Activated CD4-positive, alpha-beta memory T cell treated with anti-CD3 and anti-CD28 coated beads for 36 hours (primary cell): ENCODE measurements at regions not wholly inside any gene's neighbourhood (a gene's known extent, or its start where the extent isn't known, plus 50 kb on each side); places are given as distances from the start of the nearest gene placed in this dataset.

Source experiments
- CTCF ChIA-PET: fragments of 350-600 bp; sonication (Branson Sonifier 250); formaldehyde crosslinking; loops from one replicate; lab custom pipeline; 2021; ENCODE audit warnings: antibody characterized with exemption, inconsistent platforms; lab: Charles Lee
- POLR2A ChIA-PET: fragments of 350-600 bp; sonication (Branson Sonifier 250); formaldehyde crosslinking; loops from one replicate; lab custom pipeline; 2021; ENCODE audit warnings: antibody characterized with exemption; lab: Charles Lee
- DNase-seq: peaks from one replicate; pipeline ENCODE4 v3.0.0-alpha.2; 2020
- H3K27ac Mint-ChIP-seq: one replicate; pipeline ENCODE4 v1.8.0; 2021; ENCODE audit warnings: mixed read lengths
- H3K27me3 Mint-ChIP-seq: one replicate; pipeline ENCODE4 v1.8.0; 2021; ENCODE audit warnings: mixed read lengths
- H3K36me3 Mint-ChIP-seq: one replicate; pipeline ENCODE4 v1.8.0; 2021; ENCODE audit warnings: mixed read lengths
- H3K4me1 Mint-ChIP-seq: one replicate; pipeline ENCODE4 v1.8.0; 2021; ENCODE audit warnings: low read depth, mixed read lengths
- H3K4me3 Mint-ChIP-seq: one replicate; pipeline ENCODE4 v1.8.0; 2021; ENCODE audit warnings: mild to moderate bottlenecking, mixed read lengths
- H3K9me3 Mint-ChIP-seq: one replicate; pipeline ENCODE4 v1.8.0; 2021; ENCODE audit warnings: mixed read lengths
- intact Hi-C: fragments of 100-400 bp; cut with micrococcal nuclease; formaldehyde crosslinking; loops from one replicate; pipeline ENCODE4 v1.15.1; 2023

DNA sequence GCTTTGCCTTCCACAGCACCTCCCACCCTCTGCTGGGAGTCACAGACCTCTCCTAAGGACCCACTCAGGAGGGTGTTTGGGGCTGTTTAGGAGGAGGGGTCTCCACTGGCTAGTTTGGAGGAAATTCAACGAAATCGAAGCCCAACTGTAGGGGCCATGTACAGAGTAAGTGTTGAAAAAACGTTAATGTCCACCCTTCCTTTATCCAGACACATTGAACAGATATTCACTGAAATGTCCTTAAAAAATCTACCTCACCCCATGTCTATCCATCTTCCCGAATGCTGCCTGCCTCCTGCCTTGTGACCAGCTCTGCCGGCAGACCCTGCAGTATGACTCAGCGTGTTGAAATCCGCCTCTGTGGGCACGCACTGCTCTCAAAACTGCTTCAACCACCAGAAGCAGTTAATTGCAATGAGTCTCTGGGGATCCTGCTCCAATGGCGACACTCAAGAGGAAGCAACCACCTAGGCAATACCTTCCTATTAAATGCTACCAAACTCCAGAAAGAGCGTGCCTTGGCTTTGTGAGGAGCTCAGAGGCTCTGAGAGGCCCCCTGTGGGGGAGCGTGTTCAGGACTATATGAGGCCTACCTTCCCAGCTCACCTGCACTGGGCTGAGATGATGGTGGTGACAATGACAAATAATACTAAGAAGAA, 61.4 kb upstream of the RTN4 start:
- Mint-ChIP-seq H3K4me1 (no peaks in the 10 kb centered on the region), H3K36me3 (no peaks in the 10 kb centered on the region), H3K27me3 (no peaks in the 10 kb centered on the region), H3K4me3 (no peak overlapping the region), H3K9me3 (no peaks in the 10 kb centered on the region), H3K27ac (no peak overlapping the region)
- POLR2A ChIA-PET = no interaction called here
- intact Hi-C loops = no loop called here
- no peak for DNase-seq
- CTCF ChIA-PET = no interaction called here

- no peaks in the 10 kb centered on the region for H3K9me3 Mint-ChIP-seq
- CTCF ChIA-PET = no interaction called here
Observed at GRCh38 chr2:55111230-55111569, 60.9 kb upstream of the RTN4 start.

GRCh38 chr2:55109219-55109891, 59.1 kb upstream of the RTN4 start:
- no peaks in the 10 kb centered on the region for H3K36me3 Mint-ChIP-seq
- DNase-seq = no peak
- H3K4me3 Mint-ChIP-seq = no peak overlapping the region
- intact Hi-C loops = no loop called here
- no peaks in the 10 kb centered on the region for H3K27me3 Mint-ChIP-seq
- H3K4me1 Mint-ChIP-seq = no peaks in the 10 kb centered on the region
- ChIA-PET POLR2A (no interaction called here), CTCF (interaction anchor here (1.2 kb wide), 1 partner anchor 11 kb away, joined by 3 read pairs; no protein-coding TSS in a partner anchor)
- H3K9me3 Mint-ChIP-seq = no peaks in the 10 kb centered on the region
- no peak overlapping the region for H3K27ac Mint-ChIP-seq

More at GRCh38 chr2:55111230-55111569, 60.9 kb upstream of the RTN4 start:
- DNase-seq = no peak
- Mint-ChIP-seq H3K4me3 (no peak overlapping the region), H3K4me1 (no peaks in the 10 kb centered on the region), H3K27me3 (no peaks in the 10 kb centered on the region), H3K36me3 (no peaks in the 10 kb centered on the region), H3K27ac (no peak overlapping the region)
- intact Hi-C loops = no loop called here
- POLR2A ChIA-PET = no interaction called here

GRCh38 chr2:55108456-55109160, 58.4 kb upstream of the RTN4 start:
- Mint-ChIP-seq H3K27ac (no peak overlapping the region), H3K4me1 (no peaks in the 10 kb centered on the region), H3K27me3 (no peaks in the 10 kb centered on the region), H3K9me3 (no peaks in the 10 kb centered on the region), H3K36me3 (no peaks in the 10 kb centered on the region), H3K4me3 (no peak overlapping the region)
- intact Hi-C loops = no loop called here
- no peak for DNase-seq
- ChIA-PET POLR2A (no interaction called here), CTCF (interaction anchor here (0.6 to 1.2 kb wide), 2 partner anchors 12 to 325 kb away, joined by 3 read pairs; no protein-coding TSS in a partner anchor)

- Mint-ChIP-seq H3K4me1 (no peaks in the 10 kb centered on the region), H3K27ac (no peak overlapping the region), H3K27me3 (no peaks in the 10 kb centered on the region), H3K9me3 (no peaks in the 10 kb centered on the region), H3K4me3 (no peak overlapping the region), H3K36me3 (no peaks in the 10 kb centered on the region)
- ChIA-PET POLR2A (interaction anchor here (0.6 kb wide), 1 partner anchor 115 kb away, joined by 3 read pairs; no protein-coding TSS in a partner anchor), CTCF (no interaction called here)
- no peak for DNase-seq
- intact Hi-C loops = no loop called here
Observed at GRCh38 chr2:55107436-55107835, 57.2 kb upstream of the RTN4 start.

- DNase-seq = no peak
- POLR2A ChIA-PET = interaction anchor here (0.7 kb wide), 1 partner anchor 216 kb away, joined by 5 read pairs; no protein-coding TSS in a partner anchor
- Mint-ChIP-seq H3K27ac (no peak overlapping the region), H3K9me3 (no peaks in the 10 kb centered on the region), H3K4me1 (no peaks in the 10 kb centered on the region), H3K36me3 (no peaks in the 10 kb centered on the region), H3K4me3 (no peak overlapping the region), H3K27me3 (no peaks in the 10 kb centered on the region)
- CTCF ChIA-PET = no interaction called here
- intact Hi-C loops = no loop called here
Observed at GRCh38 chr2:55106148-55106547, 55.9 kb upstream of the RTN4 start.

GRCh38 chr2:55105456-55105855, 55.2 kb upstream of the RTN4 start:
- H3K4me3 Mint-ChIP-seq = no peak overlapping the region

DNA sequence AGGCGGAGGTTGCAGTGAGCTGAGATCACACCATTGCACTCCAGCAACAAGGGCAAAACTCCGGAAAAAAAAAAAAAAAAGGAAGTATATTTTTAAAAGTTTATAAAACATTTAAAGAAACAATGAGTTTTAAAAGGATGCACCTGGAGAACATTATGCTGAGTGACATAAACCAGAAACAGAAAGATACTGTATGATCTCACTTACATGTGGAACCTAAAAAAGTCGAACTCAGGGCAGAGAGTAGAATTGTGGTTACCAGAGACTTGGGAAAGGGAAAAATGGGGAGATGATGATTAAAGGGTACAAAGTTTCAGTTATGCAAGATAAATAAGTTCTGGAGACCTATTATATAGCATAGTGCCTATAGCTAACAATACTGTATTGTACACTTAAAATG, 52.8 kb upstream of the RTN4 start:
- Mint-ChIP-seq H3K4me1 (peaks cover 13% of the 10 kb centered on the region), H3K27me3 (no peaks in the 10 kb centered on the region), H3K27ac (no peak overlapping the region), H3K4me3 (no peak overlapping the region), H3K9me3 (no peaks in the 10 kb centered on the region), H3K36me3 (no peaks in the 10 kb centered on the region)
- DNase-seq = no peak
- ChIA-PET POLR2A (no interaction called here), CTCF (interaction anchor here (1.2 kb wide), 1 partner anchor 65 kb away, joined by 3 read pairs; no protein-coding TSS in a partner anchor)
- intact Hi-C loops = no loop called here

More at GRCh38 chr2:55105456-55105855, 55.2 kb upstream of the RTN4 start:
- ChIA-PET POLR2A (interaction anchor here (1.0 kb wide), 1 partner anchor 10 kb away, joined by 3 read pairs; no protein-coding TSS in a partner anchor), CTCF (no interaction called here)
- DNase-seq = no peak
- Mint-ChIP-seq H3K27ac (no peak overlapping the region), H3K27me3 (no peaks in the 10 kb centered on the region), H3K4me1 (no peaks in the 10 kb centered on the region), H3K36me3 (no peaks in the 10 kb centered on the region), H3K9me3 (no peaks in the 10 kb centered on the region)
- intact Hi-C loops = no loop called here

DNA sequence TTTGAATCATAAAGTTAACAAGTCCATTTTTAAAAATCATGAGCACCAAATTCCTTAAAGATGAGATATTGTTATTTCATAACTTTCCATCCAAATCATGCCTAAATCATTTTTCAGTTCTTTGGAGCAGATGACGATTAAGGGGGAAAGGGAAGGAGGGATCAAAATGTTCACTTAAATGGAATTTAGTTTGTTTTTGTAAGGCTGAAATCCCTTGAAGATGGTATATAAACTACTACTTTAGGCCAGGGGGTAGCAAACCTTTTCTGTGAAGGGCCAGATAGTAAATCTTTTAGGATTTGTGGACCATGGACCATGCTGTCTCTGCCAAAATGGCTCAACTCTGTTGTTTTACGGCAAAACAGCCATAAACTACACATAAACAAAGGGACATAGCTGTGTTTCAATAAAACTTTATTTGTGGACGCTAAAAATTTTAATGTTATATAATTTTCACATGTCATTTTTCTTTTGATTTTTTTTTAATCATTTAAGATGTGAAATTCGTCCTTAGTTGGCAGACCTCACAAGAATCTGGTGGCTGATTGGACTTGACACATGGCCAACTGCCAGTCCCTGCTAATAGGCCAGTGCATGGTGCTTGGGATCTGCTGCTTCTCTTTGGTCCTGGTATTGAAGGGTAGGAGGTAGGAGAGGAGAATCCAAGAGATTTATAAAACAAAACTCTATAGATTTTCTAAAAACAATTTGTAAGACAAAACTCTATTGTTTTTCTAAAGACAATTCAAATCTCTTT, 52.0 kb upstream of the RTN4 start:
- Mint-ChIP-seq H3K27ac (no peak overlapping the region), H3K9me3 (no peaks in the 10 kb centered on the region), H3K36me3 (no peaks in the 10 kb centered on the region), H3K27me3 (no peaks in the 10 kb centered on the region), H3K4me3 (no peak overlapping the region), H3K4me1 (peaks cover 13% of the 10 kb centered on the region)
- DNase-seq = no peak
- POLR2A ChIA-PET = no interaction called here
- intact Hi-C loops = no loop called here
- CTCF ChIA-PET = interaction anchor here (1.2 kb wide), 1 partner anchor 66 kb away, joined by 3 read pairs; no protein-coding TSS in a partner anchor

DNA sequence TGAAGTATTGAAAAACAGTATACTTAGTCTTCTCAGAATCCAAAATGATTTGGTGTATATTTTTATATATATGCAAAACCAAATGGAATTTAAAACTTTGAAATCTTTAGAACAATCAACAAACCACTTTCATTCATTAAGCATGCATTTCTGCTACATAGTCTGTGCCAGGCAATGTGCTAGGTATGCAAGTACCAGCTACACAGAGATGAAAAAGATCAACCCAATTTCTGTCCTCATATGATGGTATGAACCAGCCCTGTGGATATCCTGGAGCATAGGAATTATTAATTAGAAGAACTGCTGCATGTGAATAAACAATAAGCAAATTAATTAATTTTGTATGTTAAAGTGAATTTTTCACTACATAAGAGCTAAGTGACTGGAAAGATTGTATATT, 51.2 kb upstream of the RTN4 start:
- CTCF ChIA-PET = no interaction called here

DNA sequence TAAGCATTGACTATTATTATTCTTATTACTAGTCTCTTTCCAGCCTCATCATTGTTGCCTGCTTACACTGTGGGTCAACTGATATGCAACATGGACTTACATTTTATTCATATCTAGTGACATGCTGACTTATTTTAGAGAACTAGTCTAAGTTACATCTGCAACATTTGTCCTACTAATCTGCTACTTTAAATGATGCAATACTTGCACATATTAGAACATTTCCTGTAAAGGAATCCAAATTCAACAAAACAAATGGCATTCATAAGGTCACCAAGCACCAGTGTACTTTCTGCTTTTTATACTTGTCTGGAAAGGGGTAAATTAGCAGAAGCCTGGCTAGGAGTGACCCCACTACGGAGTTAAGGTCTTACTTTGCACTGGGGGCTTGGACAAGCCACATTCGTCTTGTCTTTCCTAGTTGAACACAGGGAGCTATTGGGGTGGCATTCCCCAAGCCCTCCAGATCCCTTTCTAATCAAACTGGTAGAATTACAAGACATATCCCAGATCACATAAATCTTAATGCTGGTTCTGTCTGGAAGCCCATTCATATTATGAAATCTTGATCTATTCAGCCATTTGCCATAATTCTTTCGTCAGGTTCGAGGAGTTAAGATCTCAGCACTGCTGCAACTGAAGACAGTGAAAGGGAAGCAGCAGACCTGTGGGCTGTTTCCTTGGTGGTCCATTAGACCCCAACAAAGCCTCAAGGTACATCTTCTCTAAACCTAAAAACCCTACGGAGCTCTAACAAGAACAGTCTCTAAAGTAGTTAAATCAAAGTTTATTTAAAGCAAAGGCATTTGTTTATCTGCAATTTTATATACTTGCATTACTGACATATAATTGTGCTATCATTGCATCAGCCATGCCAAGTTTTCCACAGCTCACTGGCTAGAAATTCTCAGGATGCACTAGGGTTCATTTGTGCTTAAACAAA, 49.9 kb upstream of the RTN4 start:
- no peak overlapping the region for H3K4me3 Mint-ChIP-seq
- no peaks in the 10 kb centered on the region for H3K36me3 Mint-ChIP-seq
- DNase-seq = no peak
- no peaks in the 10 kb centered on the region for H3K9me3 Mint-ChIP-seq
- H3K27ac Mint-ChIP-seq = peak overlapping the region; percentile 50
- ChIA-PET POLR2A (no interaction called here), CTCF (interaction anchor here (0.6 kb wide), 1 partner anchor 89 kb away, joined by 4 read pairs; no protein-coding TSS in a partner anchor)
- H3K27me3 Mint-ChIP-seq = no peaks in the 10 kb centered on the region
- intact Hi-C loops = no loop called here
- H3K4me1 Mint-ChIP-seq = peaks cover 13% of the 10 kb centered on the region

More for the DNA sequence above, 51.2 kb upstream of the RTN4 start:
- POLR2A ChIA-PET = no interaction called here
- Mint-ChIP-seq H3K4me1 (peaks cover 13% of the 10 kb centered on the region), H3K36me3 (no peaks in the 10 kb centered on the region), H3K27ac (no peak overlapping the region), H3K27me3 (no peaks in the 10 kb centered on the region), H3K4me3 (no peak overlapping the region), H3K9me3 (no peaks in the 10 kb centered on the region)
- DNase-seq = no peak
- intact Hi-C loops = no loop called here
